ENCODE measurements at regions not wholly inside any gene's neighbourhood (a gene's known extent, or its start where the extent isn't known, plus 50 kb on each side); places are given as distances from the start of the nearest gene placed in this dataset.

DNA sequence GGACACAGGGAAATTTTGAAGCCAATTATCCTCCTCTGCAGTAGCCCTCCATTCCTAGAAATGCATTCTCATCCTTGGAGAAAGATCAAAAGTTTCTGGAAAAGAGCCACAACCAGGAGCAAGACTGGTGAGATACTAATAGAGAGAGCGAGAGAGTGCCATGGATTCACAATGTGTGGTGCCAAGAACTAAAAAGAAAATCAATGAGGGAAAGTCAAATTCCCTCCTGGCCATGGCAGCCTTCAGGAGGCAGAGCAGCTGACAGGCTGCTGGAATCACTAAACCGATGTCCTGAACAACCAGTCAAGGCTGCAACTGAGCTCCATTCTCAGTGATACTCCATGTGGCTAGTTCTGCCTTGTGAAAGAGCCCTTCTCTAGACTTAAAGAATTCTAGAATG lies 561.0 kb downstream of the SOX6 start:
- TF ChIP-seq POLR2A (IDR thresholded peaks at IDR 0.05) (no peak), CTCF (IDR thresholded peaks at IDR 0.05) (no peak)
